ENCODE measurements at regions not wholly inside any gene's neighbourhood (a gene's known extent, or its start where the extent isn't known, plus 50 kb on each side); places are given as distances from the start of the nearest gene placed in this dataset.
A peak's percentile ranks its signal among the peaks of the same experiment; 100 is the strongest.

DNA sequence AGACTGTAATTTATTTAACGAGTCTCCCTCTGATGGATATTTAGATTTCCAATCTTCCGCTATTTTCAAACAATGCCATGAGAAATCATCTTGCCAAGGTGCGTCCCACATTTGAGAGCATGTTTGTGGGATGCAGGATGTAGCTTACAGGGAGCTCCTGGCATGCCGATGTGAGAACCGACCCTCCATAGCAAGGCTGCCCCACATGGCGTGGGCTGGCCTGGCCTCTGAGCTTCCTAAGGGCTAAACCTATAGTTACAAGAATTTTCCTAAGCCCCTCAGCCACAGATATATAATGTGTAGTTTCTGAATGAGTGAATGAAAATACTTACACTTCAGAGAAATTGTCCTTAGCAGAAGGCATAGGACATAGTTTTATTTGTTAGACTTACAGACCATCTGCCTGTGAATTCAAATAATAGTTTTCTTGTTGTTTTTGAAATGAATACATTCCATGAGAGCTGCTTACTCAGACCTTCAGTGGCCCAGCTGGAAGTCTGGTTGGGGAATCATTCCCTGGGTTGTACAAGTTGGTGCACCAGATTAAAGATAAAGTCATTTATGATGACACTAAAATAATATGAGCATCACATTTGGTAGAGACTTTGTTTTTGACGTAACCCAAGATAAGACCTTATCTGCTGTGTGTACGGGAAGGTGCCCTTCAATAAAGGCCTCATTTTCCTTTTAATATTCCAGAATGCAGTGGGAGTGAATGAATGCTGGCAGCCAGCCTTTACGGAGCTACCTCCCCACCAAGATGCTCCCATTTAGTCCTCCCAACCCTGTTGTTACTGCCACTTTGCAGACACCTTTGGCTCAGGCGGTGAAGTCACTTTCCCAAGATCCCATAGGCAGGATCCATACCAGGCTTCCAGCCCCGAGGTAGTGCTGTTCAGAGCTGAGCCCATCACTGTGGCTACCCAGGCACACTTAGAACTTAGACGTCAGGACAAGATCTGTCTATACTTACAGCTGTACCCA is 107.1 kb downstream of the GLI2 start:
- TF ChIP-seq GATA2 (IDR thresholded peaks at IDR 0.05; ENCODE audit: low read depth, low read length) (peak; percentile 57), GATA3 (IDR thresholded peaks at IDR 0.05; ENCODE audit: low read depth, low read length) (peak; percentile 54; the same call in 1 of the 2 replicates)

Measured in SH-SY5Y (cell line).